ENCODE measurements at regions not wholly inside any gene's neighbourhood (a gene's known extent, or its start where the extent isn't known, plus 50 kb on each side); places are given as distances from the start of the nearest gene placed in this dataset.

DNA sequence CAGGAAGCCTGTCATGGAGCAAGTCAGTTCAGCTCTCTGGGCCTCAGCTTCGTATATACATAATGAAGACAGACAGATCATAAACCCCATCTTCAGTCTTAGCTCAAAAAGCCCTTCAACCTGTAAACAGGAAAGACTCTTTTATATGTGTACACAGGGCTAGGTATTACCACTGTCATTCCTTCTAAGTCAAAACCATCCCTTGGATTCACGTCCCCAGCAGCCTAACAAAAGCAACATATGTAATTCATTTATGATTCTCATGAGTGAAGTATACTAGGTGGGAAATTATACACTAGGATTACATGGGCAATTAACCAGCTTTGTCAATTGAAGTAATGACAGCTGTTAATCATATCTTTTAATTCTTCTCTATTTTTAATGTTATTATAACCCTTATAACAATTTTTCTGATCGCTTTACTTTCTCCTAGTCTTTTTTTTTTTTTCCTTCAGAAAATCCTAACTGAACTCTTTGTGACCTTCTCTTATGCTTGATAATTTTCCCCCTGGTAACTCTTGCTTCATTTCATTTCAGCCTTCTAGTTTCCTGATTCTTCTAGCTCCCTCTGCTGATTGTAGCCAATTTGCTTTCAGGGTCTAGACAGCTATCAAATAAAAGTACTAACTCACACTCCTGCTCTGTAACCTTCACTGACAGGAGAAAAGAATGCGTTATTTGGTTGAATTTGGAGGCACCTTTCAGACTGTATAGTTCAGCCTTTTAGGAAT is 99.7 kb downstream of the RBM43 start:
- TF ChIP-seq, protein P1, sequence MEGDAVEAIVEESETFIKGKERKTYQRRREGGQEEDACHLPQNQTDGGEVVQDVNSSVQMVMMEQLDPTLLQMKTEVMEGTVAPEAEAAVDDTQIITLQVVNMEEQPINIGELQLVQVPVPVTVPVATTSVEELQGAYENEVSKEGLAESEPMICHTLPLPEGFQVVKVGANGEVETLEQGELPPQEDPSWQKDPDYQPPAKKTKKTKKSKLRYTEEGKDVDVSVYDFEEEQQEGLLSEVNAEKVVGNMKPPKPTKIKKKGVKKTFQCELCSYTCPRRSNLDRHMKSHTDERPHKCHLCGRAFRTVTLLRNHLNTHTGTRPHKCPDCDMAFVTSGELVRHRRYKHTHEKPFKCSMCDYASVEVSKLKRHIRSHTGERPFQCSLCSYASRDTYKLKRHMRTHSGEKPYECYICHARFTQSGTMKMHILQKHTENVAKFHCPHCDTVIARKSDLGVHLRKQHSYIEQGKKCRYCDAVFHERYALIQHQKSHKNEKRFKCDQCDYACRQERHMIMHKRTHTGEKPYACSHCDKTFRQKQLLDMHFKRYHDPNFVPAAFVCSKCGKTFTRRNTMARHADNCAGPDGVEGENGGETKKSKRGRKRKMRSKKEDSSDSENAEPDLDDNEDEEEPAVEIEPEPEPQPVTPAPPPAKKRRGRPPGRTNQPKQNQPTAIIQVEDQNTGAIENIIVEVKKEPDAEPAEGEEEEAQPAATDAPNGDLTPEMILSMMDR (IDR thresholded peaks at IDR 0.05), result no peak
- TF ChIP-seq POLR2A (IDR thresholded peaks at IDR 0.05) (no peak), POLR2AphosphoS5 (IDR thresholded peaks at IDR 0.05) (no peak)

All from prostate gland (tissue), 2 donors.